ENCODE measurements at regions not wholly inside any gene's neighbourhood (a gene's known extent, or its start where the extent isn't known, plus 50 kb on each side); places are given as distances from the start of the nearest gene placed in this dataset.

GRCh38 chr5:91910655-91911054 is 527.5 kb upstream of the ARRDC3 start:
- no peak overlapping the region for H3K27ac ChIP-seq
- TF ChIP-seq CTCF (conservative IDR thresholded peaks at IDR 0.05): no peak
- TF ChIP-seq ZFX (IDR thresholded peaks at IDR 0.05): no peak

- no peak overlapping the region for H3K27ac ChIP-seq
These were observed 527.1 kb upstream of the ARRDC3 start for GRCh38 chr5:91910247-91910646.

GRCh38 chr5:91906494-91906893 is 523.4 kb upstream of the ARRDC3 start:
- H3K27ac ChIP-seq: no peak overlapping the region
- TF ChIP-seq CTCF (conservative IDR thresholded peaks at IDR 0.05): no peak
- TF ChIP-seq ZFX (IDR thresholded peaks at IDR 0.05): no peak

More at GRCh38 chr5:91910247-91910646, 527.1 kb upstream of the ARRDC3 start:
- TF ChIP-seq CTCF (conservative IDR thresholded peaks at IDR 0.05): peak; percentile 26
- no peak for TF ChIP-seq ZFX (IDR thresholded peaks at IDR 0.05)

- TF ChIP-seq ZFX (IDR thresholded peaks at IDR 0.05) (no peak), CTCF (conservative IDR thresholded peaks at IDR 0.05) (no peak)
- H3K27ac ChIP-seq: no peak overlapping the region
These were observed 522.9 kb upstream of the ARRDC3 start for GRCh38 chr5:91906027-91906426.

GRCh38 chr5:91898898-91899297 is 515.8 kb upstream of the ARRDC3 start:
- TF ChIP-seq CTCF (conservative IDR thresholded peaks at IDR 0.05) (no peak), ZFX (IDR thresholded peaks at IDR 0.05) (no peak)
- no peak overlapping the region for H3K27ac ChIP-seq

GRCh38 chr5:91898019-91898418 is 514.9 kb upstream of the ARRDC3 start:
- H3K27ac ChIP-seq: no peak overlapping the region
- no peak for TF ChIP-seq CTCF (conservative IDR thresholded peaks at IDR 0.05)
- no peak for TF ChIP-seq ZFX (IDR thresholded peaks at IDR 0.05)

- TF ChIP-seq ZFX (IDR thresholded peaks at IDR 0.05) (no peak), CTCF (conservative IDR thresholded peaks at IDR 0.05) (no peak)
- no peak overlapping the region for H3K27ac ChIP-seq
These were observed 505.7 kb upstream of the ARRDC3 start for GRCh38 chr5:91888810-91889209.
